ENCODE measurements at regions not wholly inside any gene's neighbourhood (a gene's known extent, or its start where the extent isn't known, plus 50 kb on each side); places are given as distances from the start of the nearest gene placed in this dataset.
"Not testable (repeated sequence)": the region's sequence is repeated elsewhere in the genome, so short reads cannot be mapped to it uniquely, and the experiment has no call there.

DNA sequence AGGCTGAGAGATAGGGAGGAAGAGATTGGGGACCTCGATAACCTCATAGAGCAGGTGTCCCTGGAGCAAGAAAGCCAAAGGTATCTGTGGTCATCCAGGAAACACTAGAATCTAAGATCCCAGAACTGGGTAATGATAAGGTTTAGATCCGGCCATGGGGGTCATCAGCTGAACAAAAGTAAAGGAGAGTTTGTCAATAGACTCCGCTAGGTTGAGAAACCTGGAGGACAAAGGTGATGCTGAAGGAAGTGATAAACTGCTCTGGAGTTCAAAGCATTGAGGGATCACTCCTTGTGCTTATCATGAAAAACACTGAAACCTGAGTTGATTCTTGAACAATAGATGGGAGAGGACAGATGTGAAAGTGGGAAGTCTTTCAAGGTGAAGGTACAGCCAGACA, 59.5 kb upstream of the SLC2A1 start:
- no peaks in the 10 kb centered on the region for H3K36me3 ChIP-seq (ENCODE audit: control insufficient read depth, insufficient read depth, low read length, severe bottlenecking)
- H3K4me1 ChIP-seq (ENCODE audit: control insufficient read depth, insufficient read depth, low read length), result no peaks in the 10 kb centered on the region
- no peak overlapping the region for H3K4me3 ChIP-seq (ENCODE audit: low read length)
- no peaks in the 10 kb centered on the region for H3K9me3 ChIP-seq (ENCODE audit: control insufficient read depth, low read length)
- no peak for DNase-seq (ENCODE audit: low read depth)
- H3K27me3 ChIP-seq (replicated peaks; ENCODE audit: control insufficient read depth, insufficient read depth, low read length), result peaks cover 33% of the 10 kb centered on the region
- no peak overlapping the region for H3K9ac ChIP-seq (ENCODE audit: low read length)

DNA sequence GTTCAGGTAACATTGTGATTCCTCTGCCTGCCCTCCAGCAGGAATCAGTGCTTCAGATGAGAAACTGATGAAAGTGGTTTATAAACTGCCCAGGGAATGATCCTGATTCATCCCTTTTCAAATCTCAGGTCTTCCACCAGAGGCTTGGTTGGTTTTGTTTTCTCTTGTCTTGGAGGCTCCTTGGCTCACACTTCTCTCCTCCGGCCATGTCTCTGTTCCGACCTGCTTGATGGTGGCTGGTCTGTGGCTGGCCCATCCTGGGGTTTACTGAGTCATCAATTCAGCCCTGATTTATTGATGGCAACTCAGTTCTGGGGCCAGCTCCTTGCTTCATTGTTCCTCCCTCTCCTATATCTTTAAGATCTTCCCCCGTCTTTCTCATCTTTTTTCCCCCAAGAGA, 56.6 kb upstream of the SLC2A1 start:
- H3K4me3 ChIP-seq (ENCODE audit: low read length), result no peak overlapping the region
- H3K9ac ChIP-seq (ENCODE audit: low read length), result no peak overlapping the region
- DNase-seq (ENCODE audit: low read depth), result no peak
- H3K27me3 ChIP-seq (replicated peaks; ENCODE audit: control insufficient read depth, insufficient read depth, low read length), result peaks cover 38% of the 10 kb centered on the region
- no peaks in the 10 kb centered on the region for H3K4me1 ChIP-seq (ENCODE audit: control insufficient read depth, insufficient read depth, low read length)
- H3K36me3 ChIP-seq (ENCODE audit: control insufficient read depth, insufficient read depth, low read length, severe bottlenecking), result no peaks in the 10 kb centered on the region
- H3K9me3 ChIP-seq (ENCODE audit: control insufficient read depth, low read length), result no peaks in the 10 kb centered on the region

DNA sequence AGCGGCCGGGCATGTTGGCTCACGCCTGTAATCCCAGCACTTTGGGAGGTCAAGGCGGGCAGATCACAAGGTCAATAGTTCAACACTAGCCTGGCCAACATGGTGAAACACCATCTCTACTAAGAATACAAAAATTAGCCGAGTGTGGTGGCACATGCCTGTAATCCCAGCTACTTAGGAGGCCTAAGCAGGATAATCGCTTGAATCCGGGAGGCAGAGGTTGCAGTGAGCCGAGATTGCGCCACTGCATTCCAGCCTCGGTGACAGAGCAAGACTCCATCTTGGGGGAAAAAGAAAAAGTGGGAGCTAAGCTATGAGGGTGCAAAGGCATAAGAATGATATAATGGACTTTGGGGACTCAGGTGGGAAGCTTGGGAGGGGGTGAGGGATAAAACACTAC, 55.9 kb upstream of the SLC2A1 start:
- not testable (repeated sequence) for H3K36me3 ChIP-seq (ENCODE audit: control insufficient read depth, insufficient read depth, low read length, severe bottlenecking); H3K9ac ChIP-seq (ENCODE audit: low read length); DNase-seq (ENCODE audit: low read depth); H3K4me1 ChIP-seq (ENCODE audit: control insufficient read depth, insufficient read depth, low read length); H3K9me3 ChIP-seq (ENCODE audit: control insufficient read depth, low read length); H3K4me3 ChIP-seq (ENCODE audit: low read length)
- H3K27me3 ChIP-seq (replicated peaks; ENCODE audit: control insufficient read depth, insufficient read depth, low read length), result peaks cover 38% of the 10 kb centered on the region

DNA sequence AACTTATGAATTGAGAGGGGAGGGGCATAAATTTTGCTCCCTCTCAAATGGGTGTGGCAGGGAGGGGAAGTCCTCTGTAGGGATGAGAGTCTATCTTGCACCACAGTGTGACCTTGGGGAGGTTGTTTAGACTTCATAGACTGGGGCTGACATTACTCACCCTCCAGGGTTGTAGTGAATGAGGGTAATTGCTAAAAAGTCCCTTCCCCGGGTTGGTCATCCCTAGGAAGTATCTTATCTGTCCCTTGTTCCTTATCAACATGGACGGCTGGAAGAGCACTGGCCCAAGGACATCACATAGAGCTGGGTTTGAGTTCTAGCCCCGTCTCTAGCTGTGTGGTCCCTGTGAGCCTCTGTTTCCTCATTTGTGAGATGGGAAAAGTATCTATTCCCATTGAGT, 52.4 kb upstream of the SLC2A1 start:
- Histone ChIP-seq H3K4me1 (ENCODE audit: control insufficient read depth, insufficient read depth, low read length) (no peaks in the 10 kb centered on the region), H3K4me3 (ENCODE audit: low read length) (no peak overlapping the region), H3K9me3 (ENCODE audit: control insufficient read depth, low read length) (no peaks in the 10 kb centered on the region), H3K27me3 (replicated peaks; ENCODE audit: control insufficient read depth, insufficient read depth, low read length) (peaks cover 34% of the 10 kb centered on the region), H3K36me3 (ENCODE audit: control insufficient read depth, insufficient read depth, low read length, severe bottlenecking) (no peaks in the 10 kb centered on the region), H3K9ac (ENCODE audit: low read length) (no peak overlapping the region)
- no peak for DNase-seq (ENCODE audit: low read depth)

DNA sequence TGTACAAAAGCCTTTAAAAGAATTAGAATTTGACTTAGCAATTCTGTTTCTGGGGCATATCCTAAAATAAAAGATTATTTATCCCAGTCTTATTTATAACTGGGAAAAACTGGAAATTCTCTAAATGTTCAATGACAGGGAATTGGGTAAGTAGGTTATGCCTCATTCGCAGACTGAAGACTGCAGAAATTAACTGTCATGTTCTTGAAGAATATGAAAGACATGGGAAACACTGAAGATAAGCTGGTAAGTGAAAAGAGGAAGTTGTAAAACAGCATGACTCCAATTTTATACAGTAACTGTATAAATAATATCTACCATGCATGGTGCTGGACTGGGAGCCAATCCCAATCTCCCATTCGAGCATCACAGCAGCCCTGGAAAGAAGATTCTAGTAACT, 50.6 kb upstream of the SLC2A1 start:
- H3K4me1 ChIP-seq (ENCODE audit: control insufficient read depth, insufficient read depth, low read length), result no peaks in the 10 kb centered on the region
- peaks cover 46% of the 10 kb centered on the region for H3K27me3 ChIP-seq (replicated peaks; ENCODE audit: control insufficient read depth, insufficient read depth, low read length)
- H3K9ac ChIP-seq (ENCODE audit: low read length), result no peak overlapping the region
- H3K4me3 ChIP-seq (ENCODE audit: low read length), result no peak overlapping the region
- H3K9me3 ChIP-seq (ENCODE audit: control insufficient read depth, low read length), result no peaks in the 10 kb centered on the region
- no peak for DNase-seq (ENCODE audit: low read depth)
- no peaks in the 10 kb centered on the region for H3K36me3 ChIP-seq (ENCODE audit: control insufficient read depth, insufficient read depth, low read length, severe bottlenecking)

DNA sequence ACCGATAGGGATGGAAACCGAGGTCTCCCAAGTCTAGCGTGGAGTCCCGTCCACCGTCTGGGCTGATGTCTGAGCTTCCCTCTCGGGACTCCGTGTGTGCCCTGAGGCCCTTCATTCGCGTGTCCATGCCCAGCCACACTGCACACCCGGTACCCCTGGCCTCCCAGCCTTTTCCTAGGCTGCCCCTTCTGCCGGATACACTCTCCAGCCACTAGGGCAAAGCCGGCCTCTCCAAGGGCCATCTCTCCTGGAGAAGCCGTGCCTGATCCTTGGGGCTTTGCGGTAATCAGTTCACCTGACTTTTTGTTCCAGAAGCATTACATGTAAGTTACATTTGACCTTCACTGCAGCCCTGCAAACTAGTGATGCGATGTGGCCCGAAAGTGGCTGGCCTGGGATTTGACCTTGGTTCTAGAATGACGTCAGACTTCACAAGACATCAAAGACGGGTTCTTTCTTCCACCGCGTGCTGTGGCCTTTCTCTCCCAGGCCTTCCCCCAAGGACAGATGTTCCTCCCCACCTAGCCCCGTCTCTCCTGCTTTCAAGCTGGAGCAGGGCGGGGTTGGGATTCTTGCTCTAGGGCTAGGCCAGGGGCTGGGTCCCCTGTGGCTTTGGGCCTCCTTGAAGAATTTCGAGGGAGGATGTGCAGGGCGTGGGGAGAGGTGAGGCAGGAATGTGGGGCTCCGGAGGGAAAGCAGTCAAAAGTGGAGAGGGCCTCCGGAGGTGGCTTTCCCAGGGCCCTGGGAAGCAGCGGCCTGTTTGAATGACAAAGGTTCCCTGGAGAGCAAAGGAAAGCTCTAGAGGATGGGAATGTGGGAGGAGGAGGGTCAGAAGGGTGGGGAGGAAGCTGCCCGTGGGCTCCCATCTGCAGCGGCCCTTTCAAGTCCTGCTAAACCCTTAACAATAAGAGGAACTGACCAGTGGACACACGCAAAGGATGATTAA, 49.7 kb upstream of the SLC2A1 start:
- no peaks in the 10 kb centered on the region for H3K36me3 ChIP-seq (ENCODE audit: control insufficient read depth, insufficient read depth, low read length, severe bottlenecking)
- H3K9ac ChIP-seq (ENCODE audit: low read length), result no peak overlapping the region
- H3K4me3 ChIP-seq (ENCODE audit: low read length), result no peak overlapping the region
- DNase-seq (ENCODE audit: low read depth), result no peak
- no peaks in the 10 kb centered on the region for H3K9me3 ChIP-seq (ENCODE audit: control insufficient read depth, low read length)
- H3K27me3 ChIP-seq (replicated peaks; ENCODE audit: control insufficient read depth, insufficient read depth, low read length), result peaks cover 48% of the 10 kb centered on the region
- H3K4me1 ChIP-seq (ENCODE audit: control insufficient read depth, insufficient read depth, low read length), result no peaks in the 10 kb centered on the region
